AG20443 (cell line): ENCODE measurements at regions not wholly inside any gene's neighbourhood (a gene's known extent, or its start where the extent isn't known, plus 50 kb on each side); places are given as distances from the start of the nearest gene placed in this dataset.
"Not testable (repeated sequence)": the region's sequence is repeated elsewhere in the genome, so short reads cannot be mapped to it uniquely, and the experiment has no call there.

Experiments
- DNase-seq: peaks from one replicate; pipeline ENCODE4 v3.0.0; 2012; ENCODE audit warnings: low spot score, mixed read lengths

GRCh38 chr2:239832490-239833268, 192.5 kb downstream of the NDUFA10 start:
- no peak for DNase-seq

GRCh38 chr2:239831861-239832489, 193.2 kb downstream of the NDUFA10 start:
- DNase-seq, result no peak

- DNase-seq, result no peak
These were observed 194.0 kb downstream of the NDUFA10 start for GRCh38 chr2:239831001-239831731.

- no peak for DNase-seq
These were observed 194.8 kb downstream of the NDUFA10 start for GRCh38 chr2:239830121-239831000.

- DNase-seq, result no peak
These were observed 195.8 kb downstream of the NDUFA10 start for GRCh38 chr2:239829326-239829725.

GRCh38 chr2:239828973-239829275, 196.2 kb downstream of the NDUFA10 start:
- not testable (repeated sequence) for DNase-seq

GRCh38 chr2:239828192-239828972, 196.8 kb downstream of the NDUFA10 start:
- DNase-seq, result no peak

GRCh38 chr2:239827523-239827890, 197.6 kb downstream of the NDUFA10 start:
- no peak for DNase-seq

GRCh38 chr2:239826786-239827522, 198.2 kb downstream of the NDUFA10 start:
- DNase-seq, result no peak

GRCh38 chr2:239826376-239826775, 198.8 kb downstream of the NDUFA10 start:
- DNase-seq, result no peak

GRCh38 chr2:239825705-239825979, 199.5 kb downstream of the NDUFA10 start:
- DNase-seq, result no peak

- DNase-seq, result no peak
These were observed 200.1 kb downstream of the NDUFA10 start for GRCh38 chr2:239824866-239825704.

GRCh38 chr2:239824046-239824694, 201.0 kb downstream of the NDUFA10 start:
- no peak for DNase-seq

- no peak for DNase-seq
These were observed 202.9 kb downstream of the NDUFA10 start for GRCh38 chr2:239822146-239822831.

GRCh38 chr2:239821694-239822075, 203.5 kb downstream of the NDUFA10 start:
- no peak for DNase-seq

- no peak for DNase-seq
These were observed 204.1 kb downstream of the NDUFA10 start for GRCh38 chr2:239820836-239821693.

GRCh38 chr2:239819974-239820555, 205.1 kb downstream of the NDUFA10 start:
- DNase-seq, result no peak
